ENCODE measurements at regions not wholly inside any gene's neighbourhood (a gene's known extent, or its start where the extent isn't known, plus 50 kb on each side); places are given as distances from the start of the nearest gene placed in this dataset.

DNA sequence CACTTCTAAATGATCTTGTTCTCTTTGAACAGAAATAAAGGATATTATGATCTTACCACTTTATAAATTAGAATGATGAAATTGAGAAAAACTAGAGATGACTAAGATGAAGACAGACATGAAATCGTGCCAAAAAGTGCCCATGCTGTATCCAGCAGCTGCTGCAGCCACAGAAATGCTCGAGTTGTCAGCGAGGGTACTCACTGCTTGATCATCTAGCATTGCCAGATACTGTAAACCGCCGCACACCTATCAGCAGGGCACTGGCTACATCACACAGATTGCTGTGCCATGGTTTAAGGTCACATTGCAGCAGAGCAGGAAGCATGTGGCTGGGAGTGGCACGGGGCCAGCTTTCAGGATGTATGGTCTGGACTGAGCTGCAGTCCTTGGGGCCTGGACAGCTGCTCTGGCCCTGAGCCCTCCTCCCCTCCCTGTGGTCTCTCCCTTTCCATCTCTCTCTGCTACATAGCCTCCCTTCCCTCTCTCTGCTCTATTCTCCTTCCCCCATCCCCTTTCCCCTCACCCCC lies 51.0 kb upstream of the SEPTIN5 start:
- TF ChIP-seq, protein P1, sequence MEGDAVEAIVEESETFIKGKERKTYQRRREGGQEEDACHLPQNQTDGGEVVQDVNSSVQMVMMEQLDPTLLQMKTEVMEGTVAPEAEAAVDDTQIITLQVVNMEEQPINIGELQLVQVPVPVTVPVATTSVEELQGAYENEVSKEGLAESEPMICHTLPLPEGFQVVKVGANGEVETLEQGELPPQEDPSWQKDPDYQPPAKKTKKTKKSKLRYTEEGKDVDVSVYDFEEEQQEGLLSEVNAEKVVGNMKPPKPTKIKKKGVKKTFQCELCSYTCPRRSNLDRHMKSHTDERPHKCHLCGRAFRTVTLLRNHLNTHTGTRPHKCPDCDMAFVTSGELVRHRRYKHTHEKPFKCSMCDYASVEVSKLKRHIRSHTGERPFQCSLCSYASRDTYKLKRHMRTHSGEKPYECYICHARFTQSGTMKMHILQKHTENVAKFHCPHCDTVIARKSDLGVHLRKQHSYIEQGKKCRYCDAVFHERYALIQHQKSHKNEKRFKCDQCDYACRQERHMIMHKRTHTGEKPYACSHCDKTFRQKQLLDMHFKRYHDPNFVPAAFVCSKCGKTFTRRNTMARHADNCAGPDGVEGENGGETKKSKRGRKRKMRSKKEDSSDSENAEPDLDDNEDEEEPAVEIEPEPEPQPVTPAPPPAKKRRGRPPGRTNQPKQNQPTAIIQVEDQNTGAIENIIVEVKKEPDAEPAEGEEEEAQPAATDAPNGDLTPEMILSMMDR (IDR thresholded peaks at IDR 0.05; ENCODE audit: low read depth, low read length, missing control alignments), result no peak
- no peak overlapping the region for H3K4me3 ChIP-seq (ENCODE audit: low read depth, low read length)
- peak; percentile 66 for DNase-seq (ENCODE audit: low read depth)
- in situ Hi-C loops (cut with HindIII; ENCODE audit: low sequenced_read_pairs), result no loop called here

DNA sequence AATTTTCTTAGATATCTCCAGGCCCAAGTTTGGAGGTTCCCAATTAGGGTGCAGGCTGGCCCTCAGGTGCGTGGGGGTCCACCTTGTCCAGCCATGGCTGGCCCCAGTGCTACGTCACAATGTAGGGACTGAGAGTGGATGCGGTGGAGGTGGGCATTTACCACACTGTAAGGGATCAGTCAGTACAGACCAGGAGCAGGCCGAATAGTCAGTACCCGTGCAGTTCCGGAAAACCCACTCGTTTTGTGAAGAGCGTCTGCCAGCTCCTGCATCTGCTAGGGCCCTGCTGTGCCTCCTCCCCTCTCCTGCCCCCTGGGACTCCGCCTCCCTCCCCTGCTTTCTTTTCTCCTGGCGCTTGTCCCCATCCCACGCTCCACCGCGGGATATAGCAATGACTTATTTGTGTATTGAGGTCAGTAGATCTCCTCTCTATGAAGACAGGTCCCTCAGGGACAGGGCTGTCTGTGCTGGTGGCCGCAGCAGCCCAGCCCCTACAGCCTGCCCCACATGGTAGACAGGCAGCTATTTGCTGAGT lies 50.4 kb upstream of the SEPTIN5 start:
- DNase-seq (ENCODE audit: low read depth), result peak; percentile 20
- TF ChIP-seq, protein P1 (IDR thresholded peaks at IDR 0.05; ENCODE audit: low read depth, low read length, missing control alignments), result no peak
- no peak overlapping the region for H3K4me3 ChIP-seq (ENCODE audit: low read depth, low read length)
- in situ Hi-C loops (cut with HindIII; ENCODE audit: low sequenced_read_pairs), result no loop called here

DNA sequence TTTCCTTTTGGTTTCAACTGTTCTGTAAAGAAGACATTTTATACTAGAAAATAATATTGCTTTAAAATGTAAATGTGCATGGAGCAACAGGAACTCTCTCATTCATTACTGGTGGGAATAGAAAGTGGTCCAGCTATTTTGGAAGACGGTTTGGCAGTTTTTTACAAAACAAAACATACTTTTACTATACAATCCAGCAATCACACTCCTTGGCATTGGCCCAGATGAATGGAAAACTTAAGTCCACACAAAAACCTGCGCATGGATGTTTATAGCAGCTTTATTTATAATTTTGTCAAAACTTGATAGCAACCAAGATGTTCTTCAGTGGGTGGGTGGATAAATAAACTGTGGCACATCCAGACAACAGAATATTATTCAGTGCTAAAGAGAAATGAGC lies 49.9 kb upstream of the SEPTIN5 start:
- TF ChIP-seq, protein P1 (IDR thresholded peaks at IDR 0.05; ENCODE audit: low read depth, low read length, missing control alignments), result no peak
- in situ Hi-C loops (cut with HindIII; ENCODE audit: low sequenced_read_pairs), result no loop called here
- no peak for DNase-seq (ENCODE audit: low read depth)
- no peak overlapping the region for H3K4me3 ChIP-seq (ENCODE audit: low read depth, low read length)
